ENCODE measurements at regions not wholly inside any gene's neighbourhood (a gene's known extent, or its start where the extent isn't known, plus 50 kb on each side); places are given as distances from the start of the nearest gene placed in this dataset.
"Not testable (repeated sequence)": the region's sequence is repeated elsewhere in the genome, so short reads cannot be mapped to it uniquely, and the experiment has no call there.

DNA sequence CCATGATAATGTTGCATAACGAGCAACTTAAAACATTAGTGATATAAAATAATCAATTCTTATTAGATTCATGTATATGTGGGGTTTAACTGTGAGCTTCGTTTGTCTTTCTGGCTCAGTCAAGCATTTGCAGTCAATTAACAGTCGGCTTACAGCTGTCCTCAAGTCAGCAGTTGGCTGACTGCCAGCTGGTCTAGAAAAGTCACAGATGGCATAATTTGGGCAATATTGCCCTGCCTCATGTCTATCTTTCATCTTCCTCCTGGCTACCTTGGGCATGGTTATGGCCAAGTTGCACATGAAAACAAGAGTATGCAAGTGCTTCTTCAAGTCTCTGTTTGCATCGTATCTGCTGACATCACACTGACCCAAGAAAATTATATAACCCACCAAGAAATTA, 186.1 kb upstream of the ZWINT start:
- DNase-seq = no peak

DNA sequence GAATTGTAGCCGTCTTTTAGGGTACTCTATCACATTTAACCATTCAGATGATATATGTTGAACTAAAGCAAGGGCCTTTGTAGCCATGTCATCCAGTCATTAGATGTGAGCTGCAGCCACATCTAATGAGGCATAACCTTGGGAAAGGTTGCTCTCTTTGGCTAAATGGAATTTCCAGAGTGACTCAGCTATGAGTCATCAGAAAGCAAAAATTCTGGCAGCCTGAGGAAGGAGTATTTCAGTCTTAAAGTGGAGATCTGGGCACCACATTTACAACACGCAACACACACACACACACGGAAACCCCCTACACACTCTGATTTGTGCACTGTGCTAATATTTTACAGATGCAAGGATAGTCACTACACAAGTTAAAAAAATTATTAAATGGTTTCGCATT, 176.9 kb upstream of the ZWINT start:
- peak; percentile 48 for DNase-seq

GRCh38 chr10:56522166-56522565, 161.1 kb upstream of the ZWINT start:
- DNase-seq = no peak

DNA sequence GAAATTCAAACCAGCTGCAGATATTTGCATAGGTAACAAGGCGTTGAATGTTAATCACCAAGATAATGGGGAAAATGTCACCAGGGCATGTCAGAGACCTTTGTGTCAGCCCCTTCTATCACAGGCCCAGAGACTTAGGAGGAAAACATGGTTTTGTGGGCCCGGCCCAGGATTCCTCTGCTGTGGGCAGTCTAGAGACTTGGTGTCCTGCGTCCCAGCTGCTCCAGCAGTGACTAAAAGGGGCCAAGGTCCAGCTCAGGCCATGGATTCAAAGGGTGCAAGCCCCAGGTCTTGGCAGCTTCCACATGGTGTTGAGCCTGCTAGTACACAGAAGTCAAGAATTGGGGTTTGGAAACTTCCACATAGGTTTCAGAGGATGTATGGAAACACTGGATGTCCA, 147.5 kb upstream of the ZWINT start:
- no peak for DNase-seq

- no peak for DNase-seq
These were observed 146.0 kb upstream of the ZWINT start for GRCh38 chr10:56507033-56507432.

DNA sequence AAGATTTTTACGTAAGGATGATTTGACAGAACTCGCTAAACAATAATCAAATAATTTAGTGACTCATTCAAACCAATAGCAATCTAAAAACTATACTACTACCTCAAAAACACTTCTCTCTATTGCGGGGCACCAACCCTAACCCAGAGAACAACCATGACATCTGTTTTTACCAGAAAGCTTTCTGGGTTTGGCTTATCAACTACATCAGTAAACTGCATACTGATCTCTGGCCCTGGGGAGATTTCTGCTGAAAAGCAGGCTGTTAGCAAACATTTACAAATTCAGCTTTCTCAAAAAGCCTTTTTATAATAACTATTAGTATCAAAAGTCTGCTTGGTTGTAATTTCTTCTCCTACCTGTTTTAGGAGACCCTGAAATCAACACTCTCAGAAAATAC, 144.5 kb upstream of the ZWINT start:
- DNase-seq = no peak

GRCh38 chr10:56496186-56496486, 135.1 kb upstream of the ZWINT start:
- no peak for DNase-seq

- no peak for DNase-seq
These were observed 126.7 kb upstream of the ZWINT start for GRCh38 chr10:56487746-56488145.

DNA sequence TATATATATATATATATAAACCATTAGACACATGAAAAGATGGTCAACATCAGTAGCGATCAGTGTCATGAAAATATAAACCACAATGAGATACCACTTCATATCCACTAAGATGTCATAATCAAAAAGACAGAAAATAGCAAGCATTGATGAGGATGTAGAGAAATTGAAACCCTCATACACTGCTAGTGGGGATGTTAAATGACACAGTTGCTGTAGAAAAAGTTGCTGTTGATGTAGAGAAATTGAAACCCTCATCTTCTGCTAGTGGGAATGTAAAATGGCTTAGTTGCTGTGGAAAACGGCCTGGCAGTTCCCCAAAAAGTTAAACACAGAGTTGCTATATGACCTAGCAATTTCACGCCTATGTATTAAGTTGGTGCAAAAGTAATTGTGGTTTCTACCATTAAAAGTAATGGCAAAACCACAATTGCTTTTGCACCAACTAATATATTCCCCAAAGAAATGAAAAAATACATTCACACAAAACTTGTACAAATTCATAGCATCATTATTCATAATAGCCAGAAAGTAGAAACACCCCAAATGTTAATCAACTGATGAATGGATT, 120.5 kb upstream of the ZWINT start:
- DNase-seq = no peak

DNA sequence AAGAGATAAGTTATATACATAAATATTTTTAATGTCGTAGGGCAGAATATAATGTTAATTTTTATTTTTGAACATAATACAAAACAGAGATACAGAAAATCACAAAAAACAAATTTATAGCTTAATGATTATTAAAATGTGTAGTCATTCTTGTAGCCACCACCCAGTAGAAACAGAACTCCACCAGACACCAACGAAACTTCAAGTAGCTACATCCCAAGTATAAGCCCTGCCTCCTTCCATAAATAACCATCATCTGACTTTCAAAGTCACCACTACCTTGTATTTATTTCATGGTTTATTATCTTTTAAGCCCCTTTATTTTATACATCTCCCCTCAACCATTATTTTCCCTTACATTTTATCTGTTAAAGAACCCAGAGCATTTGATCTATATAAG, 111.9 kb upstream of the ZWINT start:
- DNase-seq = no peak

- DNase-seq = no peak
These were observed 109.6 kb upstream of the ZWINT start for GRCh38 chr10:56470701-56471100.

DNA sequence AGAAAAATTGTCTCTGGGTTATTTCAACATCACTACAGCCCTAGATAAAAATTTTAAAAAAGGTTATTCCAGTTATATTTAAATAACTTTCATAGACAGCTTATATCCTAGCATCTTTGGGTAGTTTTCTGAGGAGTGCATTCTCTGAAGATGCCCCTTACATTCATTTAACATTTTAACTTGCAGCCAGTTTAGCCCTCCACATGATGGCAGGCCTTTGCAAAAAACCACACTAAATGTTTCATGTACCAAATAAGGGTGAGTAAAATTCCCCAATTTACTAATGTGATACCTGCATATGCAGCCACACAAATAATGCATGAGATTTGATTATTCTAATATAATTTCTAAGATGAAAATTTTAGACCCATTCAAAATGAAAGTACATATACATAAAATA, 108.4 kb upstream of the ZWINT start:
- DNase-seq = no peak

- no peak for DNase-seq
These were observed 104.9 kb upstream of the ZWINT start for GRCh38 chr10:56466005-56466404.

GRCh38 chr10:56449770-56450169, 88.7 kb upstream of the ZWINT start:
- DNase-seq = no peak

DNA sequence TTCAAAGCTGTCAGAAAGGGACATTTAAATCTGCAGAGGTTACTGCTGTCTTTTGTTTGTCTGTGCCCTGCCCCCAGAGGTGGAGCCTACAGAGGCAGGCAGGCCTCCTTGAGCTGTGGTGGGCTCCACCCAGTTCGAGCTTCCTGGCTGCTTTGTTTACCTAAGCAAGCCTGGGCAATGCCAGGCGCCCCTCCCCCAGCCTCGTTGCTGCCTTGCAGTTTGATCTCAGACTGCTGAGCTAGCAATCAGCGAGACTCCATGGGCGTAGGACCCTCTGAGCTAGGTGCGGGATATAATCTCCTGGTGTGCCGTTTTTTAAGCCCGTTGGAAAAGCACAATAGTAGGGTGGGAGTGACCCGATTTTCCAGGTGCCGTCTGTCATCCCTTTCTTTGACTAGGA, 86.6 kb upstream of the ZWINT start:
- DNase-seq = not testable (repeated sequence)

DNA sequence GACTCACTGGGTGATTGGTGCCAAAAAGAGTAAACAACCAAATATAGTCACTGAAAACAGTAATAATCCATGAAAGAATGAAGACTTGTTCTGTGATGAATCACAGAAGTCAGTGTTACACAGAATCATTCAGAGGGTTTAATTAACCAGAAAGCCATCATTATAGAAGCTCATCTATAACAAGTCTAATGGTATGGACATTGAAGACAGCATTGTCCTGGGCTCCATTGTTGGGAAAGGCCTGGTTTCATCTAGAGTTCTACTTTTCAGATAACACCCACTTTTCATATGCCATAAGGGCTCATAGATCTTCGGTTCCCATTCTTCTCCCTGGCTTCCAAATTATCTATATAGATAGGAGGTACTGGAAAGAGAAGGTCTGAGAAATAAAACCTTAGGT, 80.3 kb upstream of the ZWINT start:
- DNase-seq = not testable (repeated sequence)
